GM12873 (cell line): ENCODE measurements at regions not wholly inside any gene's neighbourhood (a gene's known extent, or its start where the extent isn't known, plus 50 kb on each side); places are given as distances from the start of the nearest gene placed in this dataset.

ENCODE experiments used
- CTCF ChIP-seq: IDR thresholded peaks from 2 replicates; pipeline ENCODE4 v1.5.1; 2012; ENCODE audit warnings: low read depth, mild to moderate bottlenecking, moderate library complexity, low read length, control low read depth; ENCODE audit not compliant: insufficient read depth; ENCODE audit errors: missing control alignments

- TF ChIP-seq CTCF, result no peak
Observed at GRCh38 chr14:86513564-86513963, 983.6 kb downstream of the FLRT2 start.

- no peak for TF ChIP-seq CTCF
Observed at GRCh38 chr14:86513056-86513455, 983.1 kb downstream of the FLRT2 start.

GRCh38 chr14:86510491-86510890, 980.5 kb downstream of the FLRT2 start:
- no peak for TF ChIP-seq CTCF

- TF ChIP-seq CTCF, result no peak
Observed at GRCh38 chr14:86505808-86506207, 975.9 kb downstream of the FLRT2 start.

GRCh38 chr14:86501611-86502010, 971.7 kb downstream of the FLRT2 start:
- TF ChIP-seq CTCF, result no peak

- no peak for TF ChIP-seq CTCF
Observed at GRCh38 chr14:86491743-86492142, 961.8 kb downstream of the FLRT2 start.

GRCh38 chr14:86481104-86481503, 951.2 kb downstream of the FLRT2 start:
- TF ChIP-seq CTCF, result no peak
